ENCODE measurements at regions not wholly inside any gene's neighbourhood (a gene's known extent, or its start where the extent isn't known, plus 50 kb on each side); places are given as distances from the start of the nearest gene placed in this dataset.

GRCh38 chr10:2682491-2682890, 384.9 kb upstream of the PFKP start:
- TF ChIP-seq CTCF (IDR thresholded peaks at IDR 0.05) (no peak), POLR2AphosphoS5 (IDR thresholded peaks at IDR 0.05) (no peak), POLR2A (IDR thresholded peaks at IDR 0.05) (no peak), EP300 (IDR thresholded peaks at IDR 0.05) (no peak)

Data from suprapubic skin (tissue), 4 donors.